H1 (cell line): ENCODE measurements at regions not wholly inside any gene's neighbourhood (a gene's known extent, or its start where the extent isn't known, plus 50 kb on each side); places are given as distances from the start of the nearest gene placed in this dataset.

Experiments used
- CTCF ChIA-PET: fragments of 300-600 bp; sonication (Branson Sonifier 250); formaldehyde crosslinking; loops from one replicate; lab custom pipeline; 2021; ENCODE audit not compliant: partially characterized antibody; lab: Charles Lee
- POLR2A ChIA-PET: fragments of 300-600 bp; sonication (Branson Sonifier 250); formaldehyde crosslinking; loops from one replicate; lab custom pipeline; 2021; ENCODE audit warnings: inconsistent platforms; ENCODE audit not compliant: partially characterized antibody; lab: Charles Lee
- DNase-seq, 2 experiments: peaks; one replicate each; pipeline versions ENCODE4 v3.0.0 to v3.0.0-alpha.2; 2010 to 2022; ENCODE audit warnings: low spot score in 2 of 2, low read depth in 1 of 2, mixed read lengths in 1 of 2
- FAIRE-seq: peaks from 2 replicates; lab custom pipeline; 2011; peaks lifted over from hg19 to GRCh38; lab: Jason Lieb, UNC
- H2AFZ ChIP-seq: 2 replicates; pipeline ENCODE4 v1.8.1; 2012; ENCODE audit warnings: low read length, inconsistent platforms
- H2AK5ac ChIP-seq: 2 replicates; pipeline ENCODE4 v1.6.1; 2013; ENCODE audit warnings: low read depth, low read length
- H2BK120ac ChIP-seq: replicated peaks from 2 replicates; pipeline ENCODE3; 2013; ENCODE audit warnings: low read depth, low read length, inconsistent platforms
- H2BK12ac ChIP-seq: 2 replicates; pipeline ENCODE4 v1.6.1; 2013; ENCODE audit warnings: low read depth, low read length
- H2BK15ac ChIP-seq: 2 replicates; pipeline ENCODE4 v1.6.1; 2013; ENCODE audit warnings: low read length
- H2BK20ac ChIP-seq: 2 replicates; pipeline ENCODE4 v1.6.1; 2013; ENCODE audit warnings: low read length
- H2BK5ac ChIP-seq: 2 replicates; pipeline ENCODE4 v1.6.1; 2013; ENCODE audit warnings: low read depth, low read length
- H3K14ac ChIP-seq: 2 replicates; pipeline ENCODE4 v1.6.1; 2013; ENCODE audit warnings: inconsistent platforms; ENCODE audit not compliant: insufficient read length
- H3K18ac ChIP-seq: 2 replicates; pipeline ENCODE4 v1.6.1; 2013; ENCODE audit warnings: low read length; ENCODE audit errors: extremely low read depth
- H3K23ac ChIP-seq: 2 replicates; pipeline ENCODE4 v1.6.1; 2013; ENCODE audit warnings: inconsistent platforms; ENCODE audit not compliant: insufficient read length
- H3K23me2 ChIP-seq: 2 replicates; pipeline ENCODE4 v1.6.1; 2013; ENCODE audit warnings: low read depth, low read length
- H3K27ac ChIP-seq: 2 replicates; pipeline ENCODE4 v1.6.1; 2011; ENCODE audit warnings: low read depth, low read length, inconsistent platforms
- H3K27me3 ChIP-seq, 4 experiments: replicated peaks in 1 of 4; 1 replicate in 1 of 4; 2 replicates in 3 of 4; pipeline versions ENCODE4 v1.6.1 to v1.8.1; 2011 to 2013; ENCODE audit warnings: low read length in 3 of 4, mild to moderate bottlenecking in 3 of 4, inconsistent platforms in 2 of 4, mixed read lengths in 2 of 4, moderate library complexity in 1 of 4; ENCODE audit not compliant: control insufficient read depth in 3 of 4, insufficient read depth in 3 of 4; ENCODE audit errors: extremely low read depth in 1 of 4
- H3K36me3 ChIP-seq, 4 experiments: 2 replicates each; pipeline versions ENCODE4 v1.6.1 to v1.8.1; 2011 to 2013; ENCODE audit warnings: mild to moderate bottlenecking in 4 of 4, low read length in 3 of 4, moderate library complexity in 2 of 4, control low read depth in 1 of 4, inconsistent platforms in 1 of 4; ENCODE audit not compliant: insufficient read depth in 4 of 4, control insufficient read depth in 2 of 4
- H3K4ac ChIP-seq: replicated peaks from 2 replicates; pipeline ENCODE3; 2013; ENCODE audit warnings: low read length, low read depth, mixed read lengths, inconsistent platforms; ENCODE audit not compliant: insufficient read length
- H3K4me1 ChIP-seq, 4 experiments: replicated peaks in 1 of 4; 1 replicate in 1 of 4; 2 replicates in 3 of 4; pipeline versions ENCODE4 v1.6.1 to v1.8.1; 2011 to 2013; ENCODE audit warnings: low read length in 3 of 4, inconsistent platforms in 2 of 4, mixed read lengths in 1 of 4; ENCODE audit not compliant: insufficient read depth in 4 of 4, control insufficient read depth in 3 of 4
- H3K4me2 ChIP-seq, 2 experiments: 2 replicates each; pipeline versions ENCODE4 v1.6.1 to v1.8.1; 2011 to 2013; ENCODE audit warnings: low read depth in 2 of 2, low read length in 2 of 2, control low read depth in 1 of 2, inconsistent platforms in 1 of 2, mild to moderate bottlenecking in 1 of 2; ENCODE audit not compliant: insufficient read depth in 1 of 2
- H3K4me3 ChIP-seq, 4 experiments: fragments of 200-600, 300-600 bp in 1 of 4; sonication (generic), shearing (Covaris generic), sonication (Bioruptor Twin) in 1 of 4; 2 replicates each; pipeline versions ENCODE4 v1.5.1 to v1.8.1; 2011 to 2016; ENCODE audit warnings: low read length in 4 of 4, low read depth in 3 of 4, control low read depth in 2 of 4, inconsistent platforms in 2 of 4, mild to moderate bottlenecking in 2 of 4, mixed read lengths in 1 of 4, moderate library complexity in 1 of 4; ENCODE audit not compliant: insufficient read depth in 2 of 4; ENCODE audit errors: extremely low read depth in 1 of 4
- H3K56ac ChIP-seq: replicated peaks from 2 replicates; pipeline ENCODE3; 2013; ENCODE audit warnings: low read depth, mild to moderate bottlenecking, mixed read lengths, low read length, inconsistent platforms; ENCODE audit not compliant: insufficient read length
- H3K79me1 ChIP-seq: 2 replicates; pipeline ENCODE4 v1.6.1; 2013; ENCODE audit warnings: low read depth, low read length, control low read depth
- H3K79me2 ChIP-seq, 2 experiments: 2 replicates each; pipeline versions ENCODE4 v1.6.1 to v1.8.1; 2012 to 2013; ENCODE audit warnings: low read length in 2 of 2, mild to moderate bottlenecking in 2 of 2, inconsistent platforms in 1 of 2; ENCODE audit not compliant: insufficient read depth in 2 of 2, control insufficient read depth in 1 of 2
- H3K9ac ChIP-seq, 4 experiments: replicated peaks in 1 of 4; 1 replicate in 1 of 4; 2 replicates in 3 of 4; pipeline versions ENCODE4 v1.6.1 to v1.8.1; 2011 to 2013; ENCODE audit warnings: low read depth in 3 of 4, low read length in 3 of 4, control low read depth in 2 of 4, mild to moderate bottlenecking in 2 of 4, moderate library complexity in 2 of 4, inconsistent platforms in 1 of 4; ENCODE audit errors: extremely low read depth in 1 of 4
- H3K9me3 ChIP-seq, 2 experiments: 2 replicates each; pipeline versions ENCODE4 v1.6.1 to v1.8.1; 2012 to 2013; ENCODE audit warnings: mild to moderate bottlenecking in 2 of 2, moderate library complexity in 2 of 2, control low read depth in 1 of 2, inconsistent platforms in 1 of 2, low read depth in 1 of 2, low read length in 1 of 2, mixed read lengths in 1 of 2; ENCODE audit not compliant: insufficient read depth in 2 of 2
- H4K20me1 ChIP-seq, 2 experiments: replicated peaks in 1 of 2; 2 replicates each; pipeline versions ENCODE3 to v1.8.1; 2011 to 2013; ENCODE audit warnings: inconsistent platforms in 2 of 2, low read length in 2 of 2, mild to moderate bottlenecking in 1 of 2; ENCODE audit not compliant: insufficient read depth in 2 of 2, control insufficient read depth in 1 of 2
- H4K5ac ChIP-seq: 2 replicates; pipeline ENCODE4 v1.6.1; 2013; ENCODE audit warnings: low read length, low read depth, mixed read lengths, inconsistent platforms; ENCODE audit not compliant: insufficient read length
- H4K8ac ChIP-seq: 2 replicates; pipeline ENCODE4 v1.8.0; 2013; ENCODE audit warnings: mild to moderate bottlenecking, moderate library complexity, low read length, inconsistent platforms; ENCODE audit not compliant: insufficient read depth; ENCODE audit errors: extremely low read depth
- H4K91ac ChIP-seq: replicated peaks from 2 replicates; pipeline ENCODE3; 2013; ENCODE audit warnings: low read length, mixed read lengths, inconsistent platforms; ENCODE audit not compliant: insufficient read length
- BCL11A ChIP-seq, 2 experiments: IDR thresholded peaks; one replicate each; pipeline ENCODE4 v1.6.1; 2011; ENCODE audit warnings: low read depth in 2 of 2, low read length in 2 of 2, mild to moderate bottlenecking in 2 of 2
- CHD2 ChIP-seq: IDR thresholded peaks from 2 replicates; pipeline ENCODE4 v1.6.1; 2012; ENCODE audit warnings: low read length, improper control_type of control experiment
- EZH2 ChIP-seq: fragments of 200-600 bp; sonication (generic); IDR thresholded peaks from 2 replicates; pipeline ENCODE4 v1.7.1; 2012; ENCODE audit warnings: low read depth, mild to moderate bottlenecking, moderate library complexity, low read length, inconsistent platforms; ENCODE audit not compliant: severe bottlenecking
- KDM5A ChIP-seq: fragments of 200-600 bp; IDR thresholded peaks from 2 replicates; pipeline ENCODE4 v1.7.1; 2012; ENCODE audit warnings: mild to moderate bottlenecking, low read length, inconsistent platforms, mixed read lengths
- MAFK ChIP-seq: IDR thresholded peaks from 2 replicates; pipeline ENCODE4 v1.6.1; 2012; ENCODE audit warnings: low read depth, mild to moderate bottlenecking, improper control_type of control experiment, low read length
- NRF1 ChIP-seq: IDR thresholded peaks from 2 replicates; pipeline ENCODE4 v1.6.1; 2011; ENCODE audit warnings: mild to moderate bottlenecking, low read depth, low read length, improper control_type of control experiment
- WGBS, 2 experiments: shearing (Covaris generic) in 1 of 2; methylation state at CpG; one replicate each; pipeline versions ENCODE4 v1.1.6 to v1.1.7; 2013 to 2015; ENCODE audit warnings: low lambda C conversion rate in 2 of 2, mixed read lengths in 2 of 2, inconsistent platforms in 1 of 2, low coverage in 1 of 2, missing lambda C conversion rate in 1 of 2; ENCODE audit not compliant: insufficient replicate concordance in 2 of 2, insufficient coverage in 1 of 2, insufficient read length in 1 of 2; ENCODE audit errors: extremely low coverage in 1 of 2, missing lambda C conversion rate in 1 of 2; 5-methylcytosine and 5-hydroxymethylcytosine counted together

GRCh38 chr13:65857942-65858565 is 1372.1 kb downstream of the PCDH9 start:
- H3K4ac ChIP-seq: no peak overlapping the region
- no peak overlapping the region for H3K23ac ChIP-seq
- no peak overlapping the region for H2BK5ac ChIP-seq
- no peak overlapping the region for H2AFZ ChIP-seq
- no peak overlapping the region for H2AK5ac ChIP-seq
- no peak for FAIRE-seq
- no peaks in the 10 kb centered on the region for H3K79me2 ChIP-seq
- no peaks in the 10 kb centered on the region for H3K23me2 ChIP-seq
- no peak overlapping the region for H3K27ac ChIP-seq
- no peaks in the 10 kb centered on the region for H3K4me1 ChIP-seq
- no peaks in the 10 kb centered on the region for H3K79me1 ChIP-seq
- H2BK12ac ChIP-seq: no peak overlapping the region
- ChIA-PET POLR2A (no interaction called here), CTCF (no interaction called here)
- H4K20me1 ChIP-seq: no peaks in the 10 kb centered on the region
- H3K56ac ChIP-seq: no peak overlapping the region
- no peak overlapping the region for H4K91ac ChIP-seq
- H4K8ac ChIP-seq: no peak overlapping the region
- no peak overlapping the region for H3K14ac ChIP-seq
- no peaks in the 10 kb centered on the region for H3K27me3 ChIP-seq
- WGBS, 2 experiments: 90% methylated on average over 1 of the region's 1 CpG; no CpG with 5 or more reads in 1 of the 2 experiments
- H3K18ac ChIP-seq: no peak overlapping the region
- no peak overlapping the region for H3K9ac ChIP-seq
- TF ChIP-seq NRF1 (no peak), MAFK (no peak), KDM5A (no peak), CHD2 (no peak), BCL11A (IDR thresholded peaks at IDR 0.05; ENCODE audit: low read depth in 2 of 2, low read length in 2 of 2) (no peak), EZH2 (no peak)
- H2BK120ac ChIP-seq: no peak overlapping the region
- H2BK15ac ChIP-seq: no peak overlapping the region
- H3K9me3 ChIP-seq: no peaks in the 10 kb centered on the region
- no peak overlapping the region for H4K5ac ChIP-seq
- H2BK20ac ChIP-seq: no peak overlapping the region
- no peak overlapping the region for H3K4me2 ChIP-seq
- no peak overlapping the region for H3K4me3 ChIP-seq
- DNase-seq: no peak
- H3K36me3 ChIP-seq: no peaks in the 10 kb centered on the region
